IgD-negative memory B cell (primary cell): ENCODE measurements at regions not wholly inside any gene's neighbourhood (a gene's known extent, or its start where the extent isn't known, plus 50 kb on each side); places are given as distances from the start of the nearest gene placed in this dataset.

ENCODE experiments used
- H3K27ac Mint-ChIP-seq, 3 donors: one replicate each; pipeline ENCODE4 v1.8.0; 2020 to 2022; ENCODE audit warnings: mild to moderate bottlenecking in 3 of 3, mixed read lengths in 3 of 3, moderate library complexity in 1 of 3
- H3K27me3 Mint-ChIP-seq: one replicate; pipeline ENCODE4 v1.8.0; 2021; ENCODE audit warnings: mixed read lengths
- H3K36me3 Mint-ChIP-seq: one replicate; pipeline ENCODE4 v1.8.0; 2020; ENCODE audit warnings: mild to moderate bottlenecking, mixed read lengths
- H3K4me1 Mint-ChIP-seq, 3 donors: one replicate each; pipeline ENCODE4 v1.8.0; 2020 to 2022; ENCODE audit warnings: mixed read lengths in 3 of 3, mild to moderate bottlenecking in 1 of 3
- H3K4me3 Mint-ChIP-seq, 4 donors: one replicate each; pipeline ENCODE4 v1.8.0; 2020 to 2022; ENCODE audit warnings: mild to moderate bottlenecking in 4 of 4, mixed read lengths in 4 of 4, moderate library complexity in 3 of 4
- H3K9me3 Mint-ChIP-seq, 3 donors: one replicate each; pipeline ENCODE4 v1.8.0; 2020 to 2021; ENCODE audit warnings: mixed read lengths in 3 of 3, mild to moderate bottlenecking in 1 of 3

GRCh38 chr16:51898872-51899271 is 648.1 kb downstream of the TOX3 start:
- Mint-ChIP-seq H3K27ac (no peak overlapping the region), H3K4me1 (no peaks in the 10 kb centered on the region)

GRCh38 chr16:51896013-51896412 is 650.9 kb downstream of the TOX3 start:
- H3K27ac Mint-ChIP-seq: no peak overlapping the region
- no peak overlapping the region for H3K4me3 Mint-ChIP-seq
- H3K4me1 Mint-ChIP-seq: no peaks in the 10 kb centered on the region
- H3K9me3 Mint-ChIP-seq: peaks cover 3 to 6% (median 5%) of the 10 kb centered on the region in 3 donors
- peaks cover 1% of the 10 kb centered on the region for H3K36me3 Mint-ChIP-seq
- H3K27me3 Mint-ChIP-seq: no peaks in the 10 kb centered on the region

More at GRCh38 chr16:51898872-51899271, 648.1 kb downstream of the TOX3 start:
- Mint-ChIP-seq H3K4me3 (no peak overlapping the region), H3K36me3 (peaks cover 1% of the 10 kb centered on the region), H3K9me3 (peaks cover 3 to 11% (median 5%) of the 10 kb centered on the region in 3 donors), H3K27me3 (no peaks in the 10 kb centered on the region)

GRCh38 chr16:51892293-51893007 is 654.5 kb downstream of the TOX3 start:
- Mint-ChIP-seq H3K27ac (no peak overlapping the region), H3K4me1 (no peaks in the 10 kb centered on the region), H3K36me3 (peaks cover 1% of the 10 kb centered on the region), H3K9me3 (peaks cover 0 to 7% (median 3%) of the 10 kb centered on the region in 3 donors), H3K27me3 (no peaks in the 10 kb centered on the region), H3K4me3 (peak overlapping the region in 1 of 4 donors; percentile 40)

GRCh38 chr16:51888534-51888933 is 658.4 kb downstream of the TOX3 start:
- Mint-ChIP-seq H3K4me1 (no peaks in the 10 kb centered on the region), H3K27ac (no peak overlapping the region), H3K9me3 (peaks cover 0 to 5% (median 0%) of the 10 kb centered on the region in 3 donors), H3K36me3 (no peaks in the 10 kb centered on the region), H3K4me3 (no peak overlapping the region), H3K27me3 (no peaks in the 10 kb centered on the region)

- no peak overlapping the region for H3K4me3 Mint-ChIP-seq
- no peaks in the 10 kb centered on the region for H3K27me3 Mint-ChIP-seq
- no peaks in the 10 kb centered on the region for H3K36me3 Mint-ChIP-seq
These were observed 658.9 kb downstream of the TOX3 start for GRCh38 chr16:51888016-51888415.

GRCh38 chr16:51886456-51886855 is 660.5 kb downstream of the TOX3 start:
- no peak overlapping the region for H3K4me3 Mint-ChIP-seq
- H3K4me1 Mint-ChIP-seq: no peaks in the 10 kb centered on the region
- no peak overlapping the region for H3K27ac Mint-ChIP-seq
- no peaks in the 10 kb centered on the region for H3K27me3 Mint-ChIP-seq
- H3K9me3 Mint-ChIP-seq: peaks cover 0 to 8% (median 4%) of the 10 kb centered on the region in 3 donors
- H3K36me3 Mint-ChIP-seq: no peaks in the 10 kb centered on the region

More at GRCh38 chr16:51888016-51888415, 658.9 kb downstream of the TOX3 start:
- peaks cover 0 to 5% (median 0%) of the 10 kb centered on the region in 3 donors for H3K9me3 Mint-ChIP-seq
- H3K4me1 Mint-ChIP-seq: no peaks in the 10 kb centered on the region
- H3K27ac Mint-ChIP-seq: no peak overlapping the region

- no peak overlapping the region for H3K27ac Mint-ChIP-seq
- peaks cover 4 to 7% (median 4%) of the 10 kb centered on the region in 3 donors for H3K9me3 Mint-ChIP-seq
- no peaks in the 10 kb centered on the region for H3K4me1 Mint-ChIP-seq
- no peak overlapping the region for H3K4me3 Mint-ChIP-seq
- no peaks in the 10 kb centered on the region for H3K36me3 Mint-ChIP-seq
- no peaks in the 10 kb centered on the region for H3K27me3 Mint-ChIP-seq
These were observed 662.2 kb downstream of the TOX3 start for GRCh38 chr16:51884773-51885172.

- no peaks in the 10 kb centered on the region for H3K27me3 Mint-ChIP-seq
- no peaks in the 10 kb centered on the region for H3K36me3 Mint-ChIP-seq
- H3K9me3 Mint-ChIP-seq: peaks cover 4 to 7% (median 4%) of the 10 kb centered on the region in 3 donors
- H3K4me1 Mint-ChIP-seq: no peaks in the 10 kb centered on the region
- no peak overlapping the region for H3K27ac Mint-ChIP-seq
- no peak overlapping the region for H3K4me3 Mint-ChIP-seq
These were observed 665.2 kb downstream of the TOX3 start for GRCh38 chr16:51881731-51882130.

- H3K9me3 Mint-ChIP-seq: peaks cover 4 to 9% (median 4%) of the 10 kb centered on the region in 3 donors
- H3K27me3 Mint-ChIP-seq: no peaks in the 10 kb centered on the region
- H3K4me1 Mint-ChIP-seq: no peaks in the 10 kb centered on the region
- no peak overlapping the region for H3K27ac Mint-ChIP-seq
- no peaks in the 10 kb centered on the region for H3K36me3 Mint-ChIP-seq
- no peak overlapping the region for H3K4me3 Mint-ChIP-seq
These were observed 666.2 kb downstream of the TOX3 start for GRCh38 chr16:51880776-51881175.

- Mint-ChIP-seq H3K36me3 (no peaks in the 10 kb centered on the region), H3K4me1 (no peaks in the 10 kb centered on the region), H3K27ac (no peak overlapping the region), H3K4me3 (no peak overlapping the region), H3K27me3 (no peaks in the 10 kb centered on the region), H3K9me3 (peaks cover 4 to 12% (median 6%) of the 10 kb centered on the region in 3 donors)
These were observed 669.3 kb downstream of the TOX3 start for GRCh38 chr16:51877686-51878085.

GRCh38 chr16:51876934-51877333 is 670.0 kb downstream of the TOX3 start:
- H3K27me3 Mint-ChIP-seq: no peaks in the 10 kb centered on the region
- H3K9me3 Mint-ChIP-seq: peaks cover 0 to 12% (median 3%) of the 10 kb centered on the region in 3 donors
- no peak overlapping the region for H3K4me3 Mint-ChIP-seq
- H3K36me3 Mint-ChIP-seq: no peaks in the 10 kb centered on the region
- H3K4me1 Mint-ChIP-seq: no peaks in the 10 kb centered on the region
- H3K27ac Mint-ChIP-seq: no peak overlapping the region

- H3K36me3 Mint-ChIP-seq: no peaks in the 10 kb centered on the region
- H3K4me3 Mint-ChIP-seq: no peak overlapping the region
- H3K4me1 Mint-ChIP-seq: no peaks in the 10 kb centered on the region
- no peaks in the 10 kb centered on the region for H3K27me3 Mint-ChIP-seq
- peaks cover 0 to 12% (median 3%) of the 10 kb centered on the region in 3 donors for H3K9me3 Mint-ChIP-seq
- H3K27ac Mint-ChIP-seq: no peak overlapping the region
These were observed 670.4 kb downstream of the TOX3 start for GRCh38 chr16:51876601-51876875.

- Mint-ChIP-seq H3K27me3 (no peaks in the 10 kb centered on the region), H3K36me3 (no peaks in the 10 kb centered on the region), H3K4me1 (no peaks in the 10 kb centered on the region)
These were observed 670.9 kb downstream of the TOX3 start for GRCh38 chr16:51875834-51876600.

GRCh38 chr16:51872524-51872923 is 674.4 kb downstream of the TOX3 start:
- H3K36me3 Mint-ChIP-seq: no peaks in the 10 kb centered on the region
- H3K4me3 Mint-ChIP-seq: no peak overlapping the region
- H3K27me3 Mint-ChIP-seq: no peaks in the 10 kb centered on the region
- no peaks in the 10 kb centered on the region for H3K4me1 Mint-ChIP-seq
- no peak overlapping the region for H3K27ac Mint-ChIP-seq
- H3K9me3 Mint-ChIP-seq: peaks cover 0 to 8% (median 4%) of the 10 kb centered on the region in 3 donors

More at GRCh38 chr16:51875834-51876600, 670.9 kb downstream of the TOX3 start:
- Mint-ChIP-seq H3K9me3 (peaks cover 0 to 12% (median 3%) of the 10 kb centered on the region in 3 donors), H3K27ac (no peak overlapping the region), H3K4me3 (no peak overlapping the region)

GRCh38 chr16:51870296-51870854 is 676.6 kb downstream of the TOX3 start:
- H3K4me1 Mint-ChIP-seq: no peaks in the 10 kb centered on the region
- no peaks in the 10 kb centered on the region for H3K27me3 Mint-ChIP-seq

More at GRCh38 chr16:51870296-51870854, 676.6 kb downstream of the TOX3 start:
- peaks cover 0 to 4% (median 3%) of the 10 kb centered on the region in 3 donors for H3K9me3 Mint-ChIP-seq
- no peak overlapping the region for H3K4me3 Mint-ChIP-seq
- no peak overlapping the region for H3K27ac Mint-ChIP-seq
- H3K36me3 Mint-ChIP-seq: no peaks in the 10 kb centered on the region
